Peyer's patch (tissue), 4 donors: ENCODE measurements at regions not wholly inside any gene's neighbourhood (a gene's known extent, or its start where the extent isn't known, plus 50 kb on each side); places are given as distances from the start of the nearest gene placed in this dataset.

Experiments used
- DNase-seq, 3 donors: peaks; one replicate each; pipeline ENCODE4 v3.0.0-alpha.2; 2017 to 2019
- H3K27ac ChIP-seq, 4 donors: fragments of 200-600 bp; sonication (generic); one replicate each; pipeline ENCODE4 v1.5.1; 2016 to 2019
- H3K27me3 ChIP-seq, 2 donors: fragments of 200-600 bp; sonication (generic); one replicate each; pipeline ENCODE4 v1.5.1; 2019
- H3K36me3 ChIP-seq, 3 donors: fragments of 200-600 bp; sonication (generic); one replicate each; pipeline ENCODE4 v1.5.1; 2016 to 2019
- H3K4me1 ChIP-seq, 4 donors: fragments of 200-600 bp; sonication (generic); one replicate each; pipeline ENCODE4 v1.5.1; 2016 to 2019
- H3K4me3 ChIP-seq, 4 donors: fragments of 200-600 bp; sonication (generic); 1 replicate in 3 of 4; 2 replicates in 1 of 4; pipeline ENCODE4 v1.5.1; 2016 to 2019; ENCODE audit warnings: mild to moderate bottlenecking in 1 of 4
- H3K9me3 ChIP-seq, 4 donors: fragments of 200-600 bp; sonication (generic); one replicate each; pipeline ENCODE4 v1.5.1; 2016 to 2019; ENCODE audit warnings: mild to moderate bottlenecking in 1 of 4
- CTCF ChIP-seq, 6 experiments: fragments of 450-650 bp in 4 of 6; fragments of 200-600 bp in 2 of 6; sonication (generic) in 1 of 6; IDR thresholded peaks; one replicate each; pipeline ENCODE4 v1.5.1; 2017 to 2019; ENCODE audit warnings: antibody characterized with exemption in 6 of 6, mild to moderate bottlenecking in 3 of 6, moderate library complexity in 1 of 6
- POLR2A ChIP-seq, 2 donors: fragments of 450-650 bp; IDR thresholded peaks; one replicate each; pipeline ENCODE4 v1.5.1; 2017; ENCODE audit warnings: antibody characterized with exemption in 2 of 2, mild to moderate bottlenecking in 2 of 2, moderate library complexity in 2 of 2

DNA sequence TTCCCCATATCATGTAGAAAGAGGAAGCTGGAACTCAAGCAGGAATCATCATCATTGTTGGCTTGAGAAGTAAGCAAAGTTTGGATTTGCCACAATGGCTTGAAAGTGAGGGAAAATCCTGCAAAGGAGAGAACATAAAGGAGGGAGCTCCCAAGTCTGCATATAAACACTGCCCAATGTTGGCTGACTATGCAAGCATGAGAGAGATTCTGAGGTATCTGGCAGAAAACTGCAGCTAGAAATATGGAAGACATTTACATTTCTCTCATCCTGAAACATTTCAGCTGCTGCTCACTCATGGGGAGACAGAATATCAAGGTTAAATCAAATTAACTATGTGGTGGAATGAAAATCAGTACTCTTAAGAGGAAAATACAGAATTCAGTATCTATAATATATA is 415.6 kb upstream of the TNC start:
- no peak overlapping the region for H3K4me3 ChIP-seq
- no peaks in the 10 kb centered on the region for H3K4me1 ChIP-seq
- no peaks in the 10 kb centered on the region for H3K9me3 ChIP-seq
- no peak for DNase-seq
- H3K27ac ChIP-seq = no peak overlapping the region
- no peaks in the 10 kb centered on the region for H3K36me3 ChIP-seq
- no peaks in the 10 kb centered on the region for H3K27me3 ChIP-seq
- TF ChIP-seq POLR2A (IDR thresholded peaks at IDR 0.05) (no peak), CTCF (IDR thresholded peaks at IDR 0.05) (no peak)

GRCh38 chr9:115540091-115540490 is 422.1 kb upstream of the TNC start:
- Histone ChIP-seq H3K4me1 (no peaks in the 10 kb centered on the region), H3K36me3 (no peaks in the 10 kb centered on the region), H3K4me3 (no peak overlapping the region), H3K27ac (no peak overlapping the region), H3K27me3 (no peaks in the 10 kb centered on the region), H3K9me3 (no peaks in the 10 kb centered on the region)
- no peak for DNase-seq
- TF ChIP-seq POLR2A (IDR thresholded peaks at IDR 0.05) (no peak), CTCF (IDR thresholded peaks at IDR 0.05) (no peak)

DNA sequence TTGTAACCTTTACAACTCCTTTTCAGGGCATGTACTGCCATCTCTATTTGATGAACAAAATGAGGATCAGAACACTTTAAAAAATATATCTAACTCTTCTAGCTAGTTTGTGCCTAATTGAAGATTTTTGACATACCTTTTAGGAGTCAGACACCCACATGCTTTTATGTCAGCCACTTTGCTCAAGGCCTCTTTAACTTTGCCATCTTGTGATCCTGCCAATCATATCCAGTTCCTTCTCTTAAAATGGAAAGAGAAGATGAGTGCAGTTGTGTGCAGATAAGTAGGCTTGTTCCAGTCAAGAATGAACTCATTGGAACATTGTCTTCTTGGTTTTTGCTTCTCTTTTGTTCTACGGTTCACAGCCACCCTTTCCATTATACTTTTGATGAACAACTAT is 425.6 kb upstream of the TNC start:
- H3K27ac ChIP-seq = no peak overlapping the region
- DNase-seq = no peak
- no peak overlapping the region for H3K4me3 ChIP-seq
- no peaks in the 10 kb centered on the region for H3K4me1 ChIP-seq
- no peaks in the 10 kb centered on the region for H3K9me3 ChIP-seq
- no peaks in the 10 kb centered on the region for H3K36me3 ChIP-seq
- TF ChIP-seq CTCF (IDR thresholded peaks at IDR 0.05) (no peak), POLR2A (IDR thresholded peaks at IDR 0.05) (no peak)
- no peaks in the 10 kb centered on the region for H3K27me3 ChIP-seq

- Histone ChIP-seq H3K27me3 (no peaks in the 10 kb centered on the region), H3K27ac (no peak overlapping the region), H3K9me3 (no peaks in the 10 kb centered on the region), H3K4me3 (no peak overlapping the region), H3K36me3 (no peaks in the 10 kb centered on the region), H3K4me1 (no peaks in the 10 kb centered on the region)
- no peak for TF ChIP-seq CTCF (IDR thresholded peaks at IDR 0.05)
- no peak for TF ChIP-seq POLR2A (IDR thresholded peaks at IDR 0.05)
- DNase-seq = no peak
Measured at GRCh38 chr9:115548609-115549260, 430.8 kb upstream of the TNC start.

DNA sequence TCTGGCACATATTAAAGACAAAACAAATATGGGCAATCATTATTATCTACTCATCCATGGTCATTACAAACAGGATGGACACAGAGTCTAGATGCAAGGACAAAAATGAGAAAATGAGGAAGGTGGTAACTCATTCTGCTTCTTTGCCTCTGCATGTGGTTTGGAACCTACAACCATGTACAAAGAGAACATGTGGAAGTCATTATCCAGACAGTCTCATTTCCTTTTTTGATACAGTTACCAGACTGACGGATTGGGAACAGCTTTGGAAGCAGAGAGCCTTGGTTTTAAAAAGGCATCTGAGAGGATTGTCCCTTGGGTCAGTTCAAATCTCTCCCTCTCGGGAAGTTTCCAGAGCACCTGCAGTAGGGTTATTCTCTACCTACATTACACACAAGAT is 433.4 kb upstream of the TNC start:
- H3K9me3 ChIP-seq = peaks cover 0 to 2% (median 0%) of the 10 kb centered on the region in 4 donors
- no peaks in the 10 kb centered on the region for H3K27me3 ChIP-seq
- no peak overlapping the region for H3K27ac ChIP-seq
- H3K36me3 ChIP-seq = no peaks in the 10 kb centered on the region
- no peak overlapping the region for H3K4me3 ChIP-seq
- TF ChIP-seq CTCF (IDR thresholded peaks at IDR 0.05) (no peak), POLR2A (IDR thresholded peaks at IDR 0.05) (no peak)
- DNase-seq = no peak
- no peaks in the 10 kb centered on the region for H3K4me1 ChIP-seq
